ENCODE measurements at regions not wholly inside any gene's neighbourhood (a gene's known extent, or its start where the extent isn't known, plus 50 kb on each side); places are given as distances from the start of the nearest gene placed in this dataset.
"Not testable (repeated sequence)": the region's sequence is repeated elsewhere in the genome, so short reads cannot be mapped to it uniquely, and the experiment has no call there.

- in situ Hi-C loops (cut with HindIII; ENCODE audit: low sequenced_read_pairs) = no loop called here
Measured at GRCh38 chr9:24721621-24722020, 175.9 kb upstream of the IZUMO3 start.

DNA sequence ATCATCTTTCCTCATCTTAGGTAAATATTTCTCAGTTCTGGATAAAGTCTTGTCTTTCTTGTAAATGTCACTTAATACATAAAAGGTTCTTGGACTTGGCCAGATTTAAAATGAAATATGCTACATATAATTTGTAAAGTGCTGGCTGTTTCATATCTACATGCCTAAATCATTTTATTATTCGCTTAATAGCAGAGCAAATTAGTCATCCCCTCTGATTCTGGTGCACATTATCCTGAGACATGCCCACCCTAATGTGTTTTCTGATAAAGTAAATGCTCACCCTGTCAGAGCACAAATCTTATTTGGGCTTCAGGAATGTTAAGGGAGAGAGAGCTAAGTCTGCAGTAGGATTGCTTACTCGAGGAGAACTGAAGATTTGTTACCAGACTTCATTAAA is 166.5 kb upstream of the IZUMO3 start:
- in situ Hi-C loops (cut with HindIII; ENCODE audit: low sequenced_read_pairs) = no loop called here

DNA sequence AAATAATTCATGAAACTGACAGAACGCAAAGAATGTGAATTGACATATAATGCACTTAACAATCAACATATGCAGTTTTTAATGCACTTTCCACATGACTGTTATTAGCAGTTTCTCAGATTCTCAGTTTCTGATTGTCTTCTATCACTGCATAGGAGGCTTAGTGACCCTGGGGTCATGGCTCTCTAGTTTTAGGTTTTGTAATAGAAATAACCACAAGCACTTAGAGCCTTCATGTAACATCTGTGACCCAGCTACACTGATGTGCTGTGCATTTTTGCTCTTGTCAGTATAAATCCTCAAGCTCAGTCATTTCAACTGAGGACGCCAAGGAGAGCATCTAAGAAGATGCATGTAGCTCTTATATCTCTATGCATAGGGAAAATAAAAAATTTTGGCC is 163.1 kb upstream of the IZUMO3 start:
- in situ Hi-C loops (cut with HindIII; ENCODE audit: low sequenced_read_pairs) = no loop called here

DNA sequence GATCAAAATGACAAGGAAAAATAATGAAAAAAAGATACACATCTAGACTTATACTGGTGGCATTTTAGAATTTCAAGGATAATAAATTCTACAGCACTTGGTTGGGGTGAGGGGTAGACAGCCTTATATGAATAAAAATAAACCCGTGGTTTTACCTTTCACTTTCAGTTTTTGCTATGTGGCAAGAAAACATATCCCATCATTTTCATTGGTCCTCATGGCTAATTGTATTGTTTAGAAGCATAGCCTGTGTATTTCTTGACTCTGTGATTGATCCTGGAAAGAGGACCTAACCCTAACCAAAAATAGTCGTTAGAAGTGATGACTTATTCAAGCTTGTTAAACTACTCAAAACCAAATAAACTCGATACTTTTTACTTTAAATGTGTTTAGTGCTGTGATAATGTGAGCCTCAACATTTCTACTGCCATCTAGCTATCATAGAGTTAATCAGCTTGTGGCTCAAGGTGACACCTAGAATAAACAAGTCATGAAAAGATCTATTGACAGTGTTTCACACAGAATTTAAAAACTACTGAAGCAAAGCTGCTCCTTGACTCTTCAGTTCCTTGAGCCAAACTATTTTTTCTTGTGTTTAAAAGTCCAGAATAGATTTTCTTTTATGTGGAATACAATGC is 153.3 kb upstream of the IZUMO3 start:
- in situ Hi-C loops (cut with HindIII; ENCODE audit: low sequenced_read_pairs) = no loop called here

DNA sequence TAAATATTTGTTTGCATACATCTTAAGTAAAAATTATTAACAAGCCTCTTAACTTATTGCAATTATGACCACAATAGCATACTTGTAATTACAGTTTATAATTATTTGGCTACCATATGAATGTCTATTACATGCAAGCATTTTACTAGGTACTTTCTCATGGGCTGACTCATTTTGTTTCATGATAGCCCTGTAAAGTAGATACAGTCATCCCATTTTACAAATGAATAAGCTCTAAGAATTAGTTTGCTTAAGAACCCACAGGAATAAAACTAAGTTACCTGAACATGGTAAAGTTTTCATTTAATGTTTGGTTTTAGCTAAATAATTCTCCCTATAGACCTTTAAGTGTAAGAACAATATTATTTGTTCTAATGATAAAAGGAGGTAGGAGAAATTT is 126.6 kb upstream of the IZUMO3 start:
- in situ Hi-C loops (cut with HindIII; ENCODE audit: low sequenced_read_pairs) = no loop called here

- in situ Hi-C loops (cut with HindIII; ENCODE audit: low sequenced_read_pairs) = no loop called here
Measured at GRCh38 chr9:24657387-24657786, 111.7 kb upstream of the IZUMO3 start.

GRCh38 chr9:24652181-24652580 is 106.5 kb upstream of the IZUMO3 start:
- in situ Hi-C loops (cut with HindIII; ENCODE audit: low sequenced_read_pairs) = no loop called here

DNA sequence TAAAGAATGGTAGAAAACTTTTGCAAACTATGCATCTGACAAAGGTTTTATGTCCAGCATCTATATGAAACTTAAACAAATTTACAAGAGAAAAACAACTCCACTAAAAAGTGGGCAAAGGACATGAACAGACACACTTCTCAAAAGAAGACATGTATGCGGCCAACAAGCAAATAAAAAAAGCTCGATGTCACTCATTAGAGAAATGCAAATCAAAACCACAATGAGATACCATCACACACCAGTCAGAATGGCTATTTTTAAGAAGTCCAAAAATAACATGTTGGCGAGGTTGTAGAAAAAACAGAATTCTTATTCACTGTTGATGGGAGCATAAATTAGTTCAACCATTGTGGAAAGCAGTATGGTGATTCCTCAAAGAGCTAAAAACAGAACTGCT is 83.1 kb upstream of the IZUMO3 start:
- in situ Hi-C loops (cut with HindIII; ENCODE audit: low sequenced_read_pairs) = not testable (repeated sequence)

- in situ Hi-C loops (cut with HindIII; ENCODE audit: low sequenced_read_pairs) = no loop called here
Measured at GRCh38 chr9:24625097-24625496, 79.4 kb upstream of the IZUMO3 start.

- in situ Hi-C loops (cut with HindIII; ENCODE audit: low sequenced_read_pairs) = no loop called here
Measured at GRCh38 chr9:24624481-24624880, 78.8 kb upstream of the IZUMO3 start.

DNA sequence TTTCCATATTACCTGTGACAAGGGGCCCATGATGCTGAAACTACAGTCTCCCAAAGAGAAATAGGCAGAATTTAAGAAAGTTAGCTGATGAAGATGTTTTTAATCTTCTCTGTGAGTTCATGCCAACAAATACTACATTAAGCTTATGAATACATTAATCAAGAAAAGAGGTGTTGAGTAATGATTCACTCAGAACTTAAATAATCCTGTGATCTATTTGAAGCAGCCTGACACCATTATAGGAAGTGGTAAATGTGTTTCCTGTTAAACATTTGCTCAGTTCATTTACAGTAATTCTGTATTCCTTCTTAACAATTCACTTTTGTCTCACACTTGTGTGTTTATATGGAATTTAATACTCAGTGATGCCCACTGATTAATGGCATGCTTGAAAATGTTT is 75.0 kb upstream of the IZUMO3 start:
- in situ Hi-C loops (cut with HindIII; ENCODE audit: low sequenced_read_pairs) = no loop called here

- in situ Hi-C loops (cut with HindIII; ENCODE audit: low sequenced_read_pairs) = no loop called here
Measured at GRCh38 chr9:24616863-24617262, 71.2 kb upstream of the IZUMO3 start.

GRCh38 chr9:24614070-24614469 is 68.4 kb upstream of the IZUMO3 start:
- in situ Hi-C loops (cut with HindIII; ENCODE audit: low sequenced_read_pairs) = no loop called here

GRCh38 chr9:24608599-24608998 is 62.9 kb upstream of the IZUMO3 start:
- in situ Hi-C loops (cut with HindIII; ENCODE audit: low sequenced_read_pairs) = no loop called here

DNA sequence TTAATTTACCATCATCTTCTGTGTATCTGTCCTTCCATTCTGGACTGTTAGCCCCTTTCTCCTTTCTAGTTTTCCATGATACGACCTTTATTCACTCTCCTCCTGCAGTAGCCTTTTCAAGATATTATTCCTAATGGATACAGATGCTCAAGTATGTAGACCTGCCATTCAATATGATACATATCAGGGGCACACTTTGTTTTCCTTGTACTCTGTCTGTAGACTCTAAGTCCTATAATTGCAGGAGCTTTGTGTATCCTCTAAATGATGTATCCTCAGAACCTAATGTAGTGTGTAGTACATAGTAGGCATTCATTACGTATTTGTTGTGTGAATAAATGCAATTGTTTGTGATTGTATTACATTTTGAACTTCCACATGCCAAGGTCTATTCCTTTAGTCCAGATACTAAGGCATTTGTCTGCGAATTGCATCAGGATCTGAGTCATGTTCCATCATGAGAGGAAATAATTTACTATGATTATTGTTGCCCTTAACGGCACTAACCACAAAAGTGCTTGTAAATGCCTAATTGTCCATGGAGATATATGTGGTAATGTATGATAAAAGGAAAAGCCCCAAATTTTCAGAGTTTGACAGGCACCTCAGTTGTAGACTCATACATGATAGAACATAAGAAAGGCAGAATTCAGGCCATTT is 57.1 kb upstream of the IZUMO3 start:
- in situ Hi-C loops (cut with HindIII; ENCODE audit: low sequenced_read_pairs) = no loop called here
